ENCODE measurements at regions not wholly inside any gene's neighbourhood (a gene's known extent, or its start where the extent isn't known, plus 50 kb on each side); places are given as distances from the start of the nearest gene placed in this dataset.

DNA sequence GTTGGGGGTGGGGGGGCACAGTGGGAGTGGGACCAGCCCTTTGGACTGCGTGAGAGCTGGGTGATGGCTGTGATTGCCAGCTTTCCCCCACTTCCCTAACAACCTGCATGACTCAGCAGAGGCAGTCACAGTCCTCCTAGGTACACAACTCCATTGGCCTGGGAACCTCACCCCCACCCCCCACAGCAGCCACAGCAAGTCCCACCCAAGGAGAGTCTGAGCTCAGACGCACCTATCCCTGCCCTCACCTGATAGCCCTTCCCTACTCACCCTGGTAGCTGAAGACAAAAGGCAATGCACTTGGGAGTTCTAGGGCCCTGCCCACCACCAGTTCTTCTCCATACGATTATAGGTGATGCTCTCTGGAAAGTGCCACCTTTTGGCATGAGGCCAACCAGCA is 188.9 kb downstream of the ZNF648 start:
- Histone ChIP-seq H3K27ac (no peak overlapping the region), H3K36me3 (no peaks in the 10 kb centered on the region), H3K4me1 (no peaks in the 10 kb centered on the region), H3K27me3 (no peaks in the 10 kb centered on the region), H3K4me3 (no peak overlapping the region), H3K9me3 (peaks cover 0 to 18% (median 12%) of the 10 kb centered on the region in 4 donors)
- WGBS, 2 donors: 60 to 91% methylated on average over 1 to 3 of the region's 3 CpGs
- ATAC-seq (ENCODE audit: low FRiP score in 2 of 2) (no peak), DNase-seq (no peak)
- TF ChIP-seq POLR2A (IDR thresholded peaks at IDR 0.05): no peak
- no peak for TF ChIP-seq POLR2AphosphoS5 (IDR thresholded peaks at IDR 0.05)
- TF ChIP-seq CTCF (IDR thresholded peaks at IDR 0.05): no peak

GRCh38 chr1:181863736-181864135 is 197.8 kb downstream of the ZNF648 start:
- H3K4me1 ChIP-seq: no peaks in the 10 kb centered on the region
- H3K9me3 ChIP-seq: peaks cover 0 to 4% (median 2%) of the 10 kb centered on the region in 4 donors
- no peak overlapping the region for H3K4me3 ChIP-seq
- ATAC-seq (ENCODE audit: low FRiP score in 2 of 2) (no peak), DNase-seq (no peak)
- H3K36me3 ChIP-seq: no peaks in the 10 kb centered on the region
- TF ChIP-seq POLR2A (IDR thresholded peaks at IDR 0.05) (no peak), POLR2AphosphoS5 (IDR thresholded peaks at IDR 0.05) (no peak), CTCF (IDR thresholded peaks at IDR 0.05) (no peak), EP300 (IDR thresholded peaks at IDR 0.05) (no peak)
- no peaks in the 10 kb centered on the region for H3K27me3 ChIP-seq
- WGBS, 2 donors: 85 to 94% methylated on average over 1 of the region's 1 CpG
- no peak overlapping the region for H3K27ac ChIP-seq

- H3K4me1 ChIP-seq: no peaks in the 10 kb centered on the region
- H3K27ac ChIP-seq: no peak overlapping the region
- H3K9me3 ChIP-seq: peaks cover 0 to 4% (median 2%) of the 10 kb centered on the region in 4 donors
- 63 to 73% methylated on average over 3 of the region's 3 CpGs for WGBS, 2 donors
- TF ChIP-seq CTCF (IDR thresholded peaks at IDR 0.05) (no peak), POLR2AphosphoS5 (IDR thresholded peaks at IDR 0.05) (no peak)
- no peak overlapping the region for H3K4me3 ChIP-seq
- ATAC-seq (ENCODE audit: low FRiP score in 2 of 2) (no peak), DNase-seq (no peak)
- no peaks in the 10 kb centered on the region for H3K36me3 ChIP-seq
- H3K27me3 ChIP-seq: no peaks in the 10 kb centered on the region
Observed at GRCh38 chr1:181863006-181863405, 198.5 kb downstream of the ZNF648 start.

- no peak for DNase-seq
- Histone ChIP-seq H3K4me3 (no peak overlapping the region), H3K36me3 (no peaks in the 10 kb centered on the region), H3K27me3 (no peaks in the 10 kb centered on the region), H3K9me3 (peaks cover 0 to 12% (median 3%) of the 10 kb centered on the region in 4 donors), H3K27ac (no peak overlapping the region), H3K4me1 (no peaks in the 10 kb centered on the region)
- no peak for TF ChIP-seq POLR2AphosphoS5 (IDR thresholded peaks at IDR 0.05)
- TF ChIP-seq CTCF (IDR thresholded peaks at IDR 0.05): no peak
- TF ChIP-seq EP300 (IDR thresholded peaks at IDR 0.05): no peak
- TF ChIP-seq POLR2A (IDR thresholded peaks at IDR 0.05): no peak
- WGBS, 2 donors: 56 to 73% methylated on average over 4 of the region's 4 CpGs
- ATAC-seq (ENCODE audit: low FRiP score in 2 of 2): no peak
Observed at GRCh38 chr1:181858135-181858534, 203.4 kb downstream of the ZNF648 start.
